DMS153 treated with DMSO at 0.1 percent for 48 hours (cell line): ENCODE measurements at regions not wholly inside any gene's neighbourhood (a gene's known extent, or its start where the extent isn't known, plus 50 kb on each side); places are given as distances from the start of the nearest gene placed in this dataset.

ENCODE experiments used
- DNase-seq: peaks from one replicate; lab custom pipeline; 2025; ENCODE audit not compliant: unreplicated experiment; lab: John Stamatoyannopoulos, UW

DNA sequence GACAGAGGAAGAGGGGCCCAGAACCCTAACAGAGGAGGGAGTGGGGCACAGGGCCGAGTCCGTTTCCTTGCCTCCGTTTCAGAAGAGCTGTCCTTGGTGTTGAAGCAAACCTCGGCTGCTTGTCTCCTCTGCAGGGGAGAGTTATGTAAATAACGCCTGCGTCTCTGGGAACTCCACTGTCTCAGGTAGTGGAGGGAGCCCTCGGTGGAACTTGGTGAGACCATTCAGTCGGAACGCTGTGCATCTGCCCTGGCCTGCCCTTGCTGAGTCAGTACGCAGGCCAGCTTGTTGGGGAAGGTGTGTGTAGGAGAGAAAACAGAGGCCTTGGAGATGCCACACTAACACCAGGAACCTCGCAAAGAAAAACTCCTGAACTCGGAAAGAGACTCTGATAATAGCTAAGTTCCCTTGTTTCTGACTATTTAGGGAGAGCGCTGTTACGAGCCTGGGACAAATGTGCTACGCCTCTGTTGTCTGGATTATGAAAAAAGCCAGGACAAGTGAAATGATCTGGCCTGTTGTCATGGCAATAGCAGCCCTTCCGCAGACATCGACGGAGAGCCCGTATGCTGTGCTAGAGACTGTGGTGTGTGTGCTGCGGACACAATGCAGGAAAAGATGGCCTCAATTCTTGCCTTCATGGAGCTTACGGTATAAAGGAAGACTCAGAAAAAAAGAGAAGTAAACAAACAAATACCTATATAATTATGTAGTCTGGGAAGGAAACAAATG, 94.6 kb upstream of the AKT3 start:
- DNase-seq = no peak

- DNase-seq = no peak
These were observed 93.8 kb upstream of the AKT3 start for GRCh38 chr1:243943671-243944428.

DNA sequence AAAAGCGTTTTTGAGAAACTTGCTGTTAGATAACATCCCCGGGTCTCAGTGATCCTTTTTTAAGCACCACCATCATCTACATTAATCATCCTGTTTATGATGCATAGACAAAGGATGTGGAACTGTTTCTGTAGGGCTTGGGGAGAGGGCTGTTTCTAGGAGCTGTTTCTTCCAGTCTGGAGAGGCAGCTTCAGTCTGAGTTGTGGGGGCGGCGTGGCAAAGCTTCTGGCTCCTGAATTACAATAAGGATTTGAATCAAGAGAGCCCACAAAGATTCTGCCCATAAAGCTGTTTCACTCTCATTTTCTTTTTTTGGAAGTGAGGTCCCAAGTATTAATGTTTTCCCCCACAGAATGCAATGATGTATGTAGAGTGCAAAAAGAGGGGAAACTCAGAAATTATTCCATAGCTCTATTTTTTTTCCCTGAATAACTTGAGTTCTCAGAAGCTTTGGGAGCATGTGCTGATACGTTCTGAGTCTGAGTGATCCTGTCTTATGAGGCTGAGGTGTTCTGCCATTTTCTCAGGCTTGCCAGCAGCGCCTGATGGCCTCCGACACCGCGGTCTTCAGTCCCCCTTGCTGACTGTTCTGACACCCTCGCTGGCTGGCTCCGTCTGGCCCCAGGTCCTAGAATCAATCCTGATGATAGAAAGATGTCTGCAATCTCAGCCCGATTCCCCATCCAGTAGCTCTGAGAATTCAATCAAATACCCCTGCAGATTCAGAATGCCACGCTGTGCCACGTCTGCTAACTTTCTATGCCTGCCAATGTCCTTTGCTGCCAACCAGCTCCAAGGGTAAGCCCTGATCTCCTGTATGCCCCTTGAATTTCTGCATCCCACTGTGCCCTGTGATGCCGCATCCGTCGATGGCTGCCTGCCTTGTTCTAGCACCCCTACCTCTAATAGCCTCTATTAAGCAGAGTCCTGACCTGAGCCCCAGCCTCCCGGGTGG, 92.4 kb upstream of the AKT3 start:
- DNase-seq = no peak

GRCh38 chr1:243940451-243940850, 90.4 kb upstream of the AKT3 start:
- DNase-seq = no peak

DNA sequence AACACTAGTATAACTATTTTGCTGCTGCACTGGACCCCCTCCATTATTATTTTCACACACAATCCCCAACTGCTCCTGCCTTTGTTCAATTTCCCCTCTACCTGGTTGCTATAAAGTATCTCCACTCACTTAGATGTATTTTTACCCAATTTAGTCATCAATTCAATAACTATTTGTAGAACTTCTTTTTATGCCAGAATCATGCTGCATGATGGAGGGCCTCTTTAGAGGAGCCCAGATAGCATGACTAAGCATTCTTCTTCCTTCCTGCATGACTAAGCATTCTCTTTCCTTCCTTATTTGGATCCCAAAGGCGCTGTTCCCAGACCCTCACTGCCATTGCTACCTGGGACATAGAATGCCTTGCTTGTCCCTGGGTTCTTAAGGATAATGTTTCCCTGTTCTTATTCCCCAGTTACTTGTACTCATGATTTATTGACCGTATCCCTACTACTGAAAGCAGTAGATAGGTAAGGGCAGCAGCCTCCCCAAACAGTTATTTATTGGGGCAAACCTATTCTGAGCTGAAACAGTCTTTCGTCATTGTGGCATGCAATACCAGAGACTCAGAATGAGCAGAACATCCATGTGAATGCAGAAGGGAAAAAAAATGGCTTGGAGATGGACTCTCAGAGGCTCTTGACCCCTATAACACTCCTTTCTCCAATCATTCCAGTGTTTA, 89.3 kb upstream of the AKT3 start:
- no peak for DNase-seq

DNA sequence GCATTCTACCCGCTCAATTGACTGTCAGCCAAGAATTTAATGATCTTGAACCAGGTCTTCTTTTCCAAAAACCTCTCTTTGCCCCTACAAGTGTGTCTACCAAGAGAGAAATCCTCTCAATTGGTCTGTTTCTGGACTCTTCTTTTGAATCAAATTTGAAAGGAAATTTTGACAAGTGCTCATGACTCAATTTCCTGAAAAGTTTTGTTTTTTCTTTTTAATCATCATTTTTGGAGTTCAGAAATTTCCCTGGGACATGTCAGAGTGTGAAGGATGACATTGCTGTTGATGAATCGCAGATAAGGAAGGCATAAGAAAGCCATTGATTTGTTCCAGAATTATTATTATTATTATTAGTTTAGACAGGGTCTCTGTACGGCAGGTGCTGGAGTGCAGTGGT, 88.2 kb upstream of the AKT3 start:
- DNase-seq = no peak

GRCh38 chr1:243933495-243933894, 83.5 kb upstream of the AKT3 start:
- no peak for DNase-seq

DNA sequence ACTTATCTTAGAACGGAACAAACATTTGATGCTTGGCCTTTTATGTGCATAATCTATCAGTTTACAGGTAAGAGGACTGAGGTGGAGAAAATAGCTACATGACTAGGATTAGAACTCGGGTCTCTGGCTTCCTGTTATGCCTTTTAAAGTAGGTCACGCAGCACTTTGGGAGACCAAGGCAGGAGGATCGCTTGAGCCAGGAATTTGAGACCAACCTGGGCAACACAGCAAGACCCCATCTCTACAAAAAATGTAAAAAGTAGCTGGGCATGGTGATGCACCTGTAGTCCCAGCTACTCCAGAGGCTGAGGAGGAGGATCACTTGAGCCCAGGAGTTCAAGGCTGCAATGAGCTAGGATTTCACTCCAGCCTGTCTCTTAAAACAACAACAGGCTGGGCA, 81.9 kb upstream of the AKT3 start:
- no peak for DNase-seq

- no peak for DNase-seq
These were observed 81.0 kb upstream of the AKT3 start for GRCh38 chr1:243930822-243931671.

DNA sequence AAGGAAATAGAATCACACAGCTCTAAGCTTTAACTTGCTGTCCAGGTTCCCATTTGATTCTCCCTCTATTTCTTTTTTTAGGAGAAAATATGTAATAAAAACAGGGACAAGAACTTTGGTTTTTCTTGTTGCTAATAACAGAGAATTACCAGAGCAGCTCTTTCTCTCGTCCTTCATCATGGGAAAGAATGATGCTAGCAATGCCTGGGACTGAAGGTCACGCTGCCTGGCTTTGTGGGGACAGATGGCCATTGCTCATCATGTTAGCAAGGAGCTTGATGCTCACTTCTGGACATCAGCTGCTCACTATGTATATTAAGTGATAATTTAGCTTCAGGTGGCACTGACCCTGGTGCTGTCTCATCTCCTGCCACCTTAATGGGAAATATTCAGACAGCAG, 77.3 kb upstream of the AKT3 start:
- no peak for DNase-seq

- DNase-seq = no peak
These were observed 76.8 kb upstream of the AKT3 start for GRCh38 chr1:243926803-243927245.

DNA sequence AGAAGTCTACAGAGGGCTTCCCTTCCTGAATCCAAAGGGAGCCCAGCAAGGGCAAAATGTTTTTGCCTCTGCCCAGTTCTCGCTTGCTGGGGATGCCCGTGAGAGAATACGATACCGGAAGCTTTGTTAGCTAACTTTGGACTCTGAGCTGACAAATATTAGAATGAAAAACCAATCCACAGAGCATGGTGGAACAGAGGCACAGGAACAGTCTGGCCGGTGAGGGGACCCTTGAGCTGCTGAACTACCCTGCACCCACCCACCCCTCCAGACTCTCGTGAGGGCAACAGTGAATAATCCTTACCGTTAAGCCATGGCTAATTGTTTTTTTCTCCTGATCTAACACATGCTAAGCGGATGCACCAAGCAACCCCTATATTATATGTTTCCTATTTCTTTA, 76.3 kb upstream of the AKT3 start:
- DNase-seq = no peak

- no peak for DNase-seq
These were observed 74.7 kb upstream of the AKT3 start for GRCh38 chr1:243924588-243925349.

DNA sequence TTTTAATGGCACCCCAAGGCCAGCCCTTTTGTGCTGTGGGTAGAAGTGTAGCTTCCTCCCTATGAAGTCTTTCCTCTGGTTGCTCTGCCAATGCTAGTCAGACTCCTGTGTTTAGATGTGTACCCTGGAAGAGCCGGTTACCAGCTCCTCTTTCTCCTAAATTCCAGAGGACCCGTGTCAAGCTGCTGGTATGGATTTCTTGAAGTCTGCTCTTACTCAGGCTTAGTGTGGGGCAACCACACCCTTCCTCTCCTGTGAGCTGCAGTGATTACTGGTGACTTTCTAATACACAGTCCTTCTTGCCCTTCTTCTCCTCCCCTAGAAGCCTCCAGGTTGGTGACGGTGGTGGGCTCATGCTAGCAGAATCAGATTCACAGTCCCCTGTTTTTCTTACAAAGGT, 74.1 kb upstream of the AKT3 start:
- no peak for DNase-seq

DNA sequence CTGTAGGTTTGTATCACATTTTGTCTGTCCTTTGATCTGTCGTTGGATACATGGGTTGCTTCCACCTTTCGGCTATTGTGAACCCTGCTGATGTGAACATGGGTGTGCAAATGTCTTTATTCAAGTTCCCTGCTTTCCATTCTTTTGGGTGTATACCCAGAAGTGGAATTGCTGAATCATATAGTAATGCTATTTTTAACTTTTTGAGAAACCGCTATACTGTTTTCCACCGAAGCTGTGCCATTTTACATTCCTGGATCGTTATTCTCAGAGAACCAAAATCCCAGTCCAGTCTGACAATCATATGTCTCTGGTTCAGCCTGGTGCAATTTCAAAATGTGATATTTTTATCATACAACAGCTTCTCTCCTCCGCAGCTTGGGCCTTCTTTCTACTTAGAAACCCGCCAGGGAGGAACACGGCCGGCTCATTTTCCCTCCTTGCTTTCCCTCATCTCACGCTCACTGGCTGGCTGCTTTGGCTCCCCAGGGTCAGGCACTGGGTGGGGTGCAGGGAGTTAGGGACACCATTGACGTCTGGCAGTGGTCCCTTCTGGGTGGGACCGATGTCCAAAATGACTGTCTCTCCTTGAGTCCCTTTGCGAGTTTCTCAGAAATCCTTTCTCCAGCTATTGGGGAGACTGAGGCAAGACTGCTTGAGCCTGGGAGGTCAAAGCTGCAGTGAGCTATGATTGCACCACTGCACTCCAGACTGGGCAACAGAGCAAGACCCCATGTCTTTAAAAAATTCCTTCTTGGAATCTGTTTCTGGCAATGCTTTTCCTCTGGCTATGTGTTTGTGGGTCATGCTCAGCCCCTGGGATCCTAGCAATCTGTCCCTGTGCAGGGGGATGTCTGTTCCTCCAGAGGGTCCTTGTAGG, 73.5 kb upstream of the AKT3 start:
- DNase-seq = no peak

GRCh38 chr1:243921111-243921510, 71.1 kb upstream of the AKT3 start:
- DNase-seq = no peak

GRCh38 chr1:243917863-243918565, 68.0 kb upstream of the AKT3 start:
- DNase-seq = no peak
